IPS DF 19.7 (cell line): ENCODE measurements at regions not wholly inside any gene's neighbourhood (a gene's known extent, or its start where the extent isn't known, plus 50 kb on each side); places are given as distances from the start of the nearest gene placed in this dataset.

Experiments used
- DNase-seq: peaks from one replicate; pipeline ENCODE4 v3.0.0-alpha.2; 2013; ENCODE audit warnings: low read depth, low spot score

DNA sequence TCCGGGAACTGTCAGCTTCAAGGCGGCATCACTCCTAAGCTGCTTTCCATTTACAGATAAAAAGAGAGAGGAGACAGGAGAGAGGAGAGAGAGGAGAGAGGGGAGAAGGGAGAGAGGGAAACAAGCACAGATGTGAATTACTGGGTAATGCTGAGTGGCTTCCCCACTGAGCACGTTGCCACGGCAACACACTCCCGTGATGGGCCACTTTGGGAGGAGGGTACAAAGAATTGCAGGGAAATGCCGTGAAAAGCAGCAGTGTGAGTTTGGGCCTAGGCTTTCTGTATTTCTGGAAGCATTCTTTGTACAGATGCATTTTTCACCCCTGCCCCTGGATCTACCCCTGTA, 128.0 kb upstream of the IRF2BP2 start:
- DNase-seq: no peak

DNA sequence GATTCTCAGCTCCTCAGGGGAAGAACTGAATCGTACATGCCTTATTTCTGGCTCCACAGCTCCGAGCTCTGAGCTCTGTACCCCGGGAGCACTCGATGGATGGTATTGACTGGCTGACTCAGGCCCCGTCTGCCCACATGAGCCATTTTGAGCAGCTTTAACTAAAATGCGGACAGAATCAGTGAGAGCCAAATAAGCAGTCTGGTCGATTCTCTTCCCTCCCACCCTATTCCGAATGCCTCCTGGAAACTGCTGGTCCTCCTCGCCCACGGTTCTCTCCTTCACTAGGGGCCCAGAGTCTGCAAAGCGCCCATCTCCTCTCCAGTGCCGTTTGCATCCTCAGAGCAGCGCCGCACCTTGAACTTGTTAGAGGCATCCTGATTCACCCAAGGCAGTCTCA, 125.9 kb upstream of the IRF2BP2 start:
- DNase-seq: no peak

DNA sequence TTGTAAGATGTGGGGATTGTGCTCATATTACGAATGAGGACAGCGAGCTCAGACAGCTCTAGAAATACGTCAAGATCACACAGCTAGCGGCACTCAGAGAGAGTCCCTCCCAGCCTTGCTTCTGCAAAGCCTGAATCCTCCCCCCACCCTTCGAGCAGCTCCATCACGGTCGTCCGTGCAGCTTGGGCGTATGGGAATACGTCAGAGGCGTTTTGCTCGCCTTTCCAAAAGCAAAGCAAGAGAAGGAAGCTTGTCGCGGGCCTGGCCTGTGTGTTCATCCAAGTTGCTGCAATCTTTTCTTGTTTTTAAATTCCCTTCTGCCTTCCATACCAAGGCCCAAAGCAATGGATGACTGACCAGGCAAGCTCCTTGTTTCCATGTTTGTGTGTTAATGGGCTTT, 125.5 kb upstream of the IRF2BP2 start:
- DNase-seq: no peak

GRCh38 chr1:234734869-234735268, 124.9 kb upstream of the IRF2BP2 start:
- no peak for DNase-seq

- DNase-seq: no peak
Observed at GRCh38 chr1:234734412-234734835, 124.4 kb upstream of the IRF2BP2 start.

- DNase-seq: no peak
Observed at GRCh38 chr1:234733427-234733826, 123.4 kb upstream of the IRF2BP2 start.

DNA sequence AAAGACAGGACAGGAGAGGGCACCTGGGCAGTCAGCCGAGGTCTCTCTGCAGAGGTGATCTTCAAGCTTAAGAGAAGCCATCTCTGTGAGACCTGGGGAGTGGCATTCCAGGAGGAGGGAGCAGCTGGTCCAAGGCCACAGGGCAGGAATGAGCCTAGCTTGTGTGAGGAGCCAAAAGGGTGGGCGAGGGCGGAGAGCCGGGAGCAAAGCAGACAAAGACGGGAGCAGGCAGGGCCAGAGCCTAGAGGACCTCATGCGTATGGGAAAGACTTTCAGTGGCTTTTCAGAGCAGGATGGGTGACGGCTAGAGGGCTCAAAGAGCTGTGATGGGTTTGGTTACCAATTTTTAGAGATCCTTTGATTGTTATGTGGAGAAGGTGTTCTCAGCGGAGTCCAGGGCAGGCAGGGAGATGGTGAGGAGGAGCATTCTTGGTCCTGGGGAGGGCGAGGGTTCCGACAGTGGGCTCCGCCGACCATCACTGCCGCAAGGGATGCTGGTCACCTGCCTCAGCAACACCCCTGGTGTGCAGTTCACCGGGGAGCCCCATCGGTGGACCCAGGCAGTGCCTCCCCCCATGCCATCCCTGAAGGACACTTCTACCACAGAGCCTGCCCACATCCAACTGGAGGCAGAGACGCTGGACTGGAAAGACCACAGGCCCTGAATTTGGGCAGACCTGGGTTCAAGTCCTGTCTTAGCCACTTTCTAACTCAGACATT, 122.9 kb upstream of the IRF2BP2 start:
- no peak for DNase-seq

- no peak for DNase-seq
Observed at GRCh38 chr1:234732260-234732659, 122.3 kb upstream of the IRF2BP2 start.

GRCh38 chr1:234731569-234732085, 121.6 kb upstream of the IRF2BP2 start:
- no peak for DNase-seq

DNA sequence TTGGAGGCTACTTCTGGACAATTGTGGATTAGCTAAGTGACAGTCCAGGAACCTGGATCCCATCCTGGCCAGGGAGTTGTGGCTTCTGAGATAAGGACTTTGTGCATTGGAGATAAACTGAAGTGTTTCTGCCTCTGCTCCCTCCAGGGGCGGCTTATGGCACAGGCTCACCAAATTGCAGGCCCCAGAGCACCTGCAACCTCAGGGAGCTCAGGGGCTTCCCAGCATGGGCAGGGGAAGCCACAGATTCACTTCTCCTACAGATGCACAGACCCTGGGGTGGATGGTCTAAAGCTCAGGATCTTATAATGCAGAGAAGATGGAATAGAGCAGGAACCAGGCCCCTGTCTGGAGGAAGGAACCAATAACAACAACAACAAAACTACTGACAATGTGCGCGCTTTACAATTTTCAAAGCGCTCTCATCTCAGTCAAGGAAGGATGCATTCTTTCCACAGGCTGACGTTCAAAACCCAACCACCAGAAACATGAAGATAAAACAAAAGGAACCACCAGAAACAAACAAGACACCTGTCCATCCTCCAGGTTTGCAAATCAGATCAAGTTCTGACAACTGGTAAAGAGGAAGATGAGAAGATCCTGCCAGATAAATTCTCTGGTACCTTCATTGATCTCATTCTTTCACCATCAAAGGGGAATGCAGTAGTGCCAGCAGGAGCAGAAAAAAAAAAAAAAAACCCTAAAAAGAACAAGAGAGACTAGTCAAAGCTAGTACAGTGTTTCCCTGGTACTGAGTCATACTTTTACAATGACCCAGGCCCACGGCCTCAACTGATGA, 121.0 kb upstream of the IRF2BP2 start:
- DNase-seq: no peak

GRCh38 chr1:234730475-234730769, 120.4 kb upstream of the IRF2BP2 start:
- DNase-seq: no peak

GRCh38 chr1:234729561-234730474, 119.8 kb upstream of the IRF2BP2 start:
- no peak for DNase-seq

DNA sequence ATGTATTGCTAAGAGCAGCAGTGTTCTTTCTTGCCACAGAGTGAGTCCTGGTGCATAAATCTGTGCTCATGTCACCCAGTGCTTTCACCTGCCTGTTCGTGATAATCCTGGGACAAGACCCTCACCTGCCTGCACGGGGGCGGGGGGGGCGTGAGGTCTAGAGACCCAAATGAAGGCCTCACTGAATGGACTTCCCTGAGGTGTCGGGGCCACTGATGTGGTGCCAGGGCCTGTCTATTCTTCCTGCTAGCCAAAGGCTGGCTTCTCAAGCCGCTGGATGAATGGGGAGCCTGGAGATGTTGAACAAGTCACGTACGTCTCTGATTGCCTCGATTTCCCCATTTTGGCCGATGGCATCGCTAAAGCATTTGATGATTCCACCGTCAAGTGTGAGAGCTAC, 118.8 kb upstream of the IRF2BP2 start:
- no peak for DNase-seq

GRCh38 chr1:234727018-234727940, 117.3 kb upstream of the IRF2BP2 start:
- DNase-seq: no peak

- DNase-seq: no peak
Observed at GRCh38 chr1:234726359-234726943, 116.5 kb upstream of the IRF2BP2 start.

- DNase-seq: no peak
Observed at GRCh38 chr1:234725177-234726132, 115.5 kb upstream of the IRF2BP2 start.

- DNase-seq: no peak
Observed at GRCh38 chr1:234724516-234725176, 114.7 kb upstream of the IRF2BP2 start.

GRCh38 chr1:234722904-234723720, 113.1 kb upstream of the IRF2BP2 start:
- no peak for DNase-seq
